ENCODE measurements at regions not wholly inside any gene's neighbourhood (a gene's known extent, or its start where the extent isn't known, plus 50 kb on each side); places are given as distances from the start of the nearest gene placed in this dataset.

GRCh38 chr2:13676269-13676668, 956.2 kb upstream of the LRATD1 start:
- TF ChIP-seq, protein P1, sequence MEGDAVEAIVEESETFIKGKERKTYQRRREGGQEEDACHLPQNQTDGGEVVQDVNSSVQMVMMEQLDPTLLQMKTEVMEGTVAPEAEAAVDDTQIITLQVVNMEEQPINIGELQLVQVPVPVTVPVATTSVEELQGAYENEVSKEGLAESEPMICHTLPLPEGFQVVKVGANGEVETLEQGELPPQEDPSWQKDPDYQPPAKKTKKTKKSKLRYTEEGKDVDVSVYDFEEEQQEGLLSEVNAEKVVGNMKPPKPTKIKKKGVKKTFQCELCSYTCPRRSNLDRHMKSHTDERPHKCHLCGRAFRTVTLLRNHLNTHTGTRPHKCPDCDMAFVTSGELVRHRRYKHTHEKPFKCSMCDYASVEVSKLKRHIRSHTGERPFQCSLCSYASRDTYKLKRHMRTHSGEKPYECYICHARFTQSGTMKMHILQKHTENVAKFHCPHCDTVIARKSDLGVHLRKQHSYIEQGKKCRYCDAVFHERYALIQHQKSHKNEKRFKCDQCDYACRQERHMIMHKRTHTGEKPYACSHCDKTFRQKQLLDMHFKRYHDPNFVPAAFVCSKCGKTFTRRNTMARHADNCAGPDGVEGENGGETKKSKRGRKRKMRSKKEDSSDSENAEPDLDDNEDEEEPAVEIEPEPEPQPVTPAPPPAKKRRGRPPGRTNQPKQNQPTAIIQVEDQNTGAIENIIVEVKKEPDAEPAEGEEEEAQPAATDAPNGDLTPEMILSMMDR (conservative IDR thresholded peaks at IDR 0.05) = no peak
- TF ChIP-seq ZFX (IDR thresholded peaks at IDR 0.05) = no peak

All from C4-2B (cell line).